C4-2B (cell line): ENCODE measurements at regions not wholly inside any gene's neighbourhood (a gene's known extent, or its start where the extent isn't known, plus 50 kb on each side); places are given as distances from the start of the nearest gene placed in this dataset.

Source experiments
- CTCF ChIP-seq: fragments of 450-650 bp; conservative IDR thresholded peaks from 2 replicates; pipeline ENCODE4 v1.5.1; 2017; ENCODE audit warnings: mild to moderate bottlenecking
- ZFX ChIP-seq: fragments of 450-650 bp; IDR thresholded peaks from 2 replicates; pipeline ENCODE4 v1.6.1; 2017

DNA sequence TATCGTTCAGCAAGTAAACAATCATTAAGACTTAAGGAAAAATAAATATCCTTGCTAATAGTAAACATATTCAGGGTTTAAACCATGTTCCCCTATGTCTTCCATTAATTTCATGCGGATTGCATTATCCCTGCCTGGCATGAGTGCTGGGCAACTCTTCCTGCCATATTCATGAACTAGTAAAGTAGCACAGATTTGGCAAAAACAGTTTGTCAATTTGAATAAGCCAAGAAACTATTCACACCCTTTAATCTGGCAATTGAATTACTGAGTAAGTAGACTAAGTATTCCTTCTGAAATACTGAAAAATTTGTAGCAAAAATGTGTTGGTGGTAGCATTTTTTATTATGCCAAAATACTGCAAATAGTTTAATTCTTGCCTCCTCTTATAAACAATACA, 512.0 kb downstream of the NLGN4X start:
- TF ChIP-seq CTCF, result no peak
- TF ChIP-seq ZFX, result no peak
